IMR-90 (cell line): ENCODE measurements at regions not wholly inside any gene's neighbourhood (a gene's known extent, or its start where the extent isn't known, plus 50 kb on each side); places are given as distances from the start of the nearest gene placed in this dataset.

Experiments used
- ATAC-seq: fragments of 200-7000 bp; cut with Tn5 transposase; 2 replicates; pipeline ENCODE4 v1.9.1; 2020; ENCODE audit warnings: low read depth, mild to moderate bottlenecking, moderate library complexity
- BruUV-seq: library from RNA; stranded (reverse); fragments of 400-500 nt; replicated peaks from 2 replicates; lab custom pipeline; 2021; lab: Mats Ljungman, UMichigan
- CTCF ChIA-PET: fragments of 300-600 bp; formaldehyde crosslinking; extraction: SDS; loops from one replicate; lab custom pipeline; 2021; ENCODE audit warnings: antibody characterized with exemption; lab: Yijun Ruan, JAX
- POLR2A ChIA-PET: fragments of 300-600 bp; sonication (Branson Sonifier 250); formaldehyde crosslinking; loops from one replicate; lab custom pipeline; 2022; ENCODE audit warnings: antibody characterized with exemption; ENCODE audit not compliant: unreplicated experiment; lab: Charles Lee
- DNase-seq: peaks from one replicate; pipeline ENCODE4 v3.0.0; 2013
- H2AFZ ChIP-seq: replicated peaks from 2 replicates; pipeline ENCODE3; 2013; ENCODE audit warnings: low read length, mild to moderate bottlenecking; ENCODE audit not compliant: poor library complexity
- H2AK5ac ChIP-seq: 2 replicates; pipeline ENCODE4 v1.6.1; 2013; ENCODE audit warnings: low read depth, low read length, inconsistent platforms
- H2AK9ac ChIP-seq: replicated peaks from 2 replicates; pipeline ENCODE3; 2013; ENCODE audit warnings: mild to moderate bottlenecking, low read depth, low read length, moderate library complexity; ENCODE audit not compliant: poor library complexity
- H2BK120ac ChIP-seq: 2 replicates; pipeline ENCODE4 v1.6.1; 2013; ENCODE audit warnings: low read depth, low read length, inconsistent platforms
- H2BK15ac ChIP-seq: 3 replicates; pipeline ENCODE4 v1.6.1; 2013; ENCODE audit warnings: low read depth, low read length, inconsistent platforms
- H2BK20ac ChIP-seq: 2 replicates; pipeline ENCODE4 v1.6.1; 2013; ENCODE audit warnings: low read depth, mild to moderate bottlenecking, inconsistent platforms, low read length, moderate library complexity
- H2BK5ac ChIP-seq: 2 replicates; pipeline ENCODE4 v1.6.1; 2013; ENCODE audit warnings: mild to moderate bottlenecking, low read depth, low read length, inconsistent platforms; ENCODE audit not compliant: poor library complexity, severe bottlenecking
- H3K14ac ChIP-seq: replicated peaks from 2 replicates; pipeline ENCODE4 v1.6.1; 2013; ENCODE audit warnings: low read depth, low read length, inconsistent platforms
- H3K18ac ChIP-seq: 2 replicates; pipeline ENCODE4 v1.6.1; 2013; ENCODE audit warnings: low read depth, low read length, control low read depth
- H3K23ac ChIP-seq: 2 replicates; pipeline ENCODE4 v1.6.1; 2013; ENCODE audit warnings: low read depth, low read length, inconsistent platforms
- H3K27ac ChIP-seq: 2 replicates; pipeline ENCODE4 v1.5.1; 2013; ENCODE audit warnings: mild to moderate bottlenecking, control low read depth, low read length; ENCODE audit not compliant: insufficient read depth
- H3K27me3 ChIP-seq: 2 replicates; pipeline ENCODE4 v1.6.1; 2013; ENCODE audit warnings: low read length; ENCODE audit not compliant: control insufficient read depth, insufficient read depth
- H3K36me3 ChIP-seq: 2 replicates; pipeline ENCODE4 v1.6.1; 2013; ENCODE audit warnings: low read length, mixed read lengths; ENCODE audit not compliant: control insufficient read depth, insufficient read depth
- H3K4ac ChIP-seq: 2 replicates; pipeline ENCODE4 v1.6.1; 2013; ENCODE audit warnings: low read depth, low read length, inconsistent platforms
- H3K4me1 ChIP-seq: 2 replicates; pipeline ENCODE4 v1.6.1; 2013; ENCODE audit warnings: low read length, mixed read lengths; ENCODE audit not compliant: control insufficient read depth, insufficient read depth
- H3K4me2 ChIP-seq: 2 replicates; pipeline ENCODE4 v1.6.1; 2013; ENCODE audit warnings: low read depth, mild to moderate bottlenecking, control low read depth, low read length, moderate library complexity
- H3K4me3 ChIP-seq: 2 replicates; pipeline ENCODE4 v1.5.1; 2013; ENCODE audit warnings: low read depth, mild to moderate bottlenecking, control low read depth, low read length, moderate library complexity; ENCODE audit not compliant: insufficient read depth
- H3K56ac ChIP-seq: 2 replicates; pipeline ENCODE4 v1.6.1; 2013; ENCODE audit warnings: low read length, inconsistent platforms; ENCODE audit not compliant: insufficient read depth; ENCODE audit errors: extremely low read depth
- H3K79me1 ChIP-seq, 2 experiments: 2 replicates each; pipeline ENCODE4 v1.6.1; 2013; ENCODE audit warnings: low read length in 2 of 2, inconsistent platforms in 1 of 2, low read depth in 1 of 2
- H3K9ac ChIP-seq: 2 replicates; pipeline ENCODE4 v1.6.1; 2013; ENCODE audit warnings: low read depth, low read length, control low read depth
- H3K9me1 ChIP-seq: 2 replicates; pipeline ENCODE4 v1.6.1; 2013; ENCODE audit warnings: low read length, inconsistent platforms; ENCODE audit not compliant: insufficient read depth
- H3K9me3 ChIP-seq: 2 replicates; pipeline ENCODE4 v1.6.1; 2013; ENCODE audit warnings: low read length; ENCODE audit not compliant: control insufficient read depth, insufficient read depth
- H4K20me1 ChIP-seq: 2 replicates; pipeline ENCODE4 v1.6.1; 2013; ENCODE audit warnings: low read length, inconsistent platforms; ENCODE audit not compliant: insufficient read depth
- H4K5ac ChIP-seq: 2 replicates; pipeline ENCODE4 v1.6.1; 2013; ENCODE audit warnings: mild to moderate bottlenecking, low read depth, low read length, control low read depth
- H4K8ac ChIP-seq, 2 experiments: 2 replicates each; pipeline ENCODE4 v1.6.1; 2013; ENCODE audit warnings: low read depth in 2 of 2, low read length in 2 of 2, control low read depth in 1 of 2, inconsistent platforms in 1 of 2
- H4K91ac ChIP-seq: 2 replicates; pipeline ENCODE4 v1.6.1; 2013; ENCODE audit warnings: low read depth, low read length, inconsistent platforms; ENCODE audit not compliant: insufficient read depth
- CEBPB ChIP-seq: IDR thresholded peaks from 2 replicates; pipeline ENCODE4 v1.6.1; 2012; ENCODE audit warnings: low read depth, low read length, improper control_type of control experiment
- CHD1 ChIP-seq: IDR thresholded peaks from 2 replicates; pipeline ENCODE4 v1.6.1; 2012; ENCODE audit warnings: low read depth, low read length, improper control_type of control experiment
- FOS ChIP-seq: fragments of 150-350 bp; IDR thresholded peaks from 2 replicates; pipeline ENCODE4 v1.6.1; 2016; ENCODE audit warnings: low read depth, low read length
- MAFK ChIP-seq: IDR thresholded peaks from 2 replicates; pipeline ENCODE4 v1.6.1; 2012; ENCODE audit warnings: low read depth, low read length, improper control_type of control experiment
- MAZ ChIP-seq: IDR thresholded peaks from 2 replicates; pipeline ENCODE4 v1.6.1; 2012; ENCODE audit warnings: low read depth, mild to moderate bottlenecking, low read length, improper control_type of control experiment, moderate library complexity, borderline replicate concordance
- MXI1 ChIP-seq: IDR thresholded peaks from 2 replicates; pipeline ENCODE4 v1.6.1; 2012; ENCODE audit warnings: low read depth, mild to moderate bottlenecking, low read length, moderate library complexity, borderline replicate concordance
- NFE2L2 ChIP-seq: fragments of 150-350 bp; IDR thresholded peaks from 2 replicates; pipeline ENCODE4 v1.6.1; 2016; ENCODE audit warnings: low read depth, mild to moderate bottlenecking, low read length
- POLR2A ChIP-seq: IDR thresholded peaks from 2 replicates; pipeline ENCODE4 v1.6.1; 2012; ENCODE audit warnings: mild to moderate bottlenecking, low read depth, low read length
- RCOR1 ChIP-seq: IDR thresholded peaks from 2 replicates; pipeline ENCODE4 v1.6.1; 2012; ENCODE audit warnings: mild to moderate bottlenecking, low read length, improper control_type of control experiment; ENCODE audit not compliant: insufficient replicate concordance
- SMC3 ChIP-seq: fragments of 150-350 bp; IDR thresholded peaks from 2 replicates; pipeline ENCODE4 v1.6.1; 2016; ENCODE audit warnings: low read depth, mild to moderate bottlenecking, antibody characterized with exemption, low read length, moderate library complexity
- WGBS, 2 experiments: methylation state at CpG; one replicate each; pipeline versions ENCODE4 v1.1.5 to v1.1.7; 2013; ENCODE audit warnings: missing lambda C conversion rate in 2 of 2; ENCODE audit not compliant: insufficient read length in 1 of 2; ENCODE audit errors: extremely low coverage in 2 of 2; 5-methylcytosine and 5-hydroxymethylcytosine counted together
- dilution Hi-C: fragments of 300-500 bp; cut with HindIII; formaldehyde crosslinking; loops from one replicate; pipeline ENCODE4 v1.14.3; 2018; ENCODE audit warnings: low sequenced_read_pairs; ENCODE audit not compliant: unreplicated experiment
- in situ Hi-C: fragments of 300-500 bp; cut with MboI; formaldehyde crosslinking; loops from 3 replicates; pipeline ENCODE4 v1.14.3; 2019; ENCODE audit warnings: low sequenced_read_pairs, inconsistent platforms, mixed read lengths
- intact Hi-C: fragments of 100-400 bp; cut with micrococcal nuclease; formaldehyde crosslinking; loops from 2 replicates; pipeline ENCODE4 v1.10.0; 2022
- TF ChIP-seq, protein P1 (sequence below): fragments of 150-350 bp; IDR thresholded peaks from 2 replicates; pipeline ENCODE4 v1.6.1; 2017; ENCODE audit warnings: mild to moderate bottlenecking, antibody characterized with exemption, low read length, low read depth

DNA sequence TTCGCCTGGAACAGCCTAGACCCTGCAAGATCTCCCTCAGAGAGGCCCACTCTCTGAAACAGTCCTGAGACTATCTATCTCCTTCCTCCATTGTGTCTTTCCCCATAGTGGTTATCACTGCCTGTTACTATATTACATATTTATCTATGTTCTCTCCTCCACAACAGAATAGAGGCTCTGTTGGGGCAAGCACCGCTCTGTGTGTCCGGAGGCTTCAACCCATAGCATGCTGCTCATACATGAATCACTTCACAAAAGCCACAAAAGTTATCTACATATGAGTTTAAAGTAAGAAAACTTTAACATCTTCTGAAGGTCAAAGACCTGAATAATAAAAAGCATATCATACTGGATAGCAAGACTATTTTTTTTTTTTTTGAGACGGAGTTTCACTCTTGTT is 242.1 kb upstream of the HS6ST1 start:
- Histone ChIP-seq H2AK5ac (no peak overlapping the region; the same call in 1 of the 2 replicates), H2BK120ac (peak overlapping the region; percentile 5), H4K91ac (no peak overlapping the region), H2BK20ac (no peak overlapping the region), H3K14ac (0 out of 2 replicates have a peak overlapping the region, but pooled peaks have one; percentile 3), H2AFZ (no peak overlapping the region), H3K27ac (no peak overlapping the region), H3K18ac (no peak overlapping the region), H2BK5ac (no peak overlapping the region), H4K8ac (no peak overlapping the region), H3K23ac (no peak overlapping the region), H3K36me3 (no peaks in the 10 kb centered on the region), H3K79me1 (no peaks in the 10 kb centered on the region), H3K56ac (no peak overlapping the region), H3K4me1 (peaks cover 15% of the 10 kb centered on the region), H4K20me1 (no peaks in the 10 kb centered on the region), H2BK15ac (no peak overlapping the region; the same call in 2 of the 3 replicates), H3K4me3 (no peak overlapping the region), H4K5ac (no peak overlapping the region), H3K27me3 (no peaks in the 10 kb centered on the region), H3K4ac (no peak overlapping the region), H3K9me1 (peaks cover 11% of the 10 kb centered on the region), H3K4me2 (no peak overlapping the region), H3K9me3 (no peaks in the 10 kb centered on the region), H3K9ac (no peak overlapping the region), H2AK9ac (no peak overlapping the region)
- DNase-seq: no peak
- in situ Hi-C loops (no loop called here), intact Hi-C loops (no loop called here), dilution Hi-C loops (no loop called here)
- no TSS peak for BruUV-seq
- WGBS, 2 experiments: no CpG with 5 or more reads among the region's 4 CpGs
- CTCF ChIA-PET: no interaction called here
- TF ChIP-seq RCOR1 (no peak), MAZ (no peak), POLR2A (no peak), CEBPB (no peak), MXI1 (no peak), MAFK (no peak), SMC3 (no peak), FOS (no peak), NFE2L2 (no peak), CHD1 (no peak)
- TF ChIP-seq, protein P1, sequence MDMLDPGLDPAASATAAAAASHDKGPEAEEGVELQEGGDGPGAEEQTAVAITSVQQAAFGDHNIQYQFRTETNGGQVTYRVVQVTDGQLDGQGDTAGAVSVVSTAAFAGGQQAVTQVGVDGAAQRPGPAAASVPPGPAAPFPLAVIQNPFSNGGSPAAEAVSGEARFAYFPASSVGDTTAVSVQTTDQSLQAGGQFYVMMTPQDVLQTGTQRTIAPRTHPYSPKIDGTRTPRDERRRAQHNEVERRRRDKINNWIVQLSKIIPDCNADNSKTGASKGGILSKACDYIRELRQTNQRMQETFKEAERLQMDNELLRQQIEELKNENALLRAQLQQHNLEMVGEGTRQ: no peak
- ATAC-seq: no peak
- POLR2A ChIA-PET: no interaction called here
